Fibroblast of villous mesenchyme (primary cell): ENCODE measurements at regions not wholly inside any gene's neighbourhood (a gene's known extent, or its start where the extent isn't known, plus 50 kb on each side); places are given as distances from the start of the nearest gene placed in this dataset.
"Not testable (repeated sequence)": the region's sequence is repeated elsewhere in the genome, so short reads cannot be mapped to it uniquely, and the experiment has no call there.

Experiments used
- DNase-seq: peaks from one replicate; pipeline ENCODE4 v3.0.0-alpha.2; 2010; ENCODE audit warnings: low read depth
- H3K4me3 ChIP-seq: 2 replicates; pipeline ENCODE4 v1.5.1; 2011; ENCODE audit warnings: low read depth, mild to moderate bottlenecking, low read length
- TF ChIP-seq, protein P1 (sequence below): IDR thresholded peaks from 2 replicates; pipeline ENCODE4 v1.5.1; 2012; ENCODE audit warnings: low read depth, mild to moderate bottlenecking, low read length; ENCODE audit not compliant: insufficient read depth

DNA sequence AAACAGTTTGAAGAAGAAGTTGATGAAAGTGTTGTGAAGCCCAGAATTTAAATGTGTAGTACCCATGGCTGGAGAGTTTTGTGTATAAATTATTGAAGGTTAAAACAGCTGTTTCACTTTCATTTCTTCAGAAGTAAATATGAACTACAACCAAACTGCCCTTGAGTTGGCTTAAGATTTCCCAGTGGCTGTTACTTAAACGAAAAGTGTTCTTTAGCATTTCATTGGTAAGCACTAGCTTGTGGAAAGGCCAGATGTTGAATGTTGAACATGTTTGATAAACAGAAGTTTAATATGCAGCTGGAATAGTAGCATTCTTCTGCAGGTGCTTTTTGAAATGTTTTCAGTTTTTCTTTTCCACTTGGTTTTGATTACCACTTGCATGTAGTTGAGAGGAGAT, 83.2 kb upstream of the TNRC6B start:
- H3K4me3 ChIP-seq, result no peak overlapping the region
- peak; percentile 30 for DNase-seq

DNA sequence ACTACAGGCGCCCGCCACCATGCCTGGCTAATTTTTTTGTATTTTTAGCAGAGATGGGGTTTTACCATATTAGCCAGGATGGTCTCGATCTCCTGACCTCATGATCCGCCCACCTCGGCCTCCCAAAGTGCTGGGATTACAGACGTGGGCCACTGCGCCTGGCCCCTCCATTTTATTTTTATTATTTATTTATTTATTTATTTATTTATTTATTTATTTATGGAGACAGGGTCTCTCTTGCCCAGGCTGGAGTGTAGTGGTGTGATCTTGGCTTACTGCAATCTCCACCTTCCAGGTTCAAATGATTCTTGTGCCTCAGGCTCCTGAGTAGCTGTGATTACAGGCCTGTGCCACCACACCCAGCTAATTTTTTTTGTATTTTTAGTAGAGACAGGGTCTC, 77.8 kb upstream of the TNRC6B start:
- not testable (repeated sequence) for H3K4me3 ChIP-seq, DNase-seq

More for the DNA sequence above, 83.2 kb upstream of the TNRC6B start:
- TF ChIP-seq, protein P1, sequence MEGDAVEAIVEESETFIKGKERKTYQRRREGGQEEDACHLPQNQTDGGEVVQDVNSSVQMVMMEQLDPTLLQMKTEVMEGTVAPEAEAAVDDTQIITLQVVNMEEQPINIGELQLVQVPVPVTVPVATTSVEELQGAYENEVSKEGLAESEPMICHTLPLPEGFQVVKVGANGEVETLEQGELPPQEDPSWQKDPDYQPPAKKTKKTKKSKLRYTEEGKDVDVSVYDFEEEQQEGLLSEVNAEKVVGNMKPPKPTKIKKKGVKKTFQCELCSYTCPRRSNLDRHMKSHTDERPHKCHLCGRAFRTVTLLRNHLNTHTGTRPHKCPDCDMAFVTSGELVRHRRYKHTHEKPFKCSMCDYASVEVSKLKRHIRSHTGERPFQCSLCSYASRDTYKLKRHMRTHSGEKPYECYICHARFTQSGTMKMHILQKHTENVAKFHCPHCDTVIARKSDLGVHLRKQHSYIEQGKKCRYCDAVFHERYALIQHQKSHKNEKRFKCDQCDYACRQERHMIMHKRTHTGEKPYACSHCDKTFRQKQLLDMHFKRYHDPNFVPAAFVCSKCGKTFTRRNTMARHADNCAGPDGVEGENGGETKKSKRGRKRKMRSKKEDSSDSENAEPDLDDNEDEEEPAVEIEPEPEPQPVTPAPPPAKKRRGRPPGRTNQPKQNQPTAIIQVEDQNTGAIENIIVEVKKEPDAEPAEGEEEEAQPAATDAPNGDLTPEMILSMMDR, result no peak

DNA sequence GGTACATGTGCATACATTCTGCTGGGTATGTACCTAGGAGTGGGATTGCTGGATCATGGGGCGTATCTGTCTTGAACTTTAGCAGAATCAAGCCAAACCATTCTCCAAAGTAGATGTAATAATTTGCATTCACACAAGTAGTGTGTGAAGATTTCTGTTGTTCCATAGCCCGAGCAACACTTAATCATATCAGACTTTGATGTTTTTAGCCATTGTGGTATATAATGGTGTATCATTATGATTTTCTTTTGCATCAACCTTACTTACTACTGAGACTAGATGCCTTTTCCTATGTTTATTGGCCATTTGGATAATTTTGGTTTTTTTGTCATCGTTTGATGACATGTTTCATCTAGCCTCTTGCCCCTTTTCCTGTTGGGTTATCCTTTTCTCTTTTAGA, 72.0 kb upstream of the TNRC6B start:
- H3K4me3 ChIP-seq, result no peak overlapping the region
- TF ChIP-seq, protein P1, result no peak
- DNase-seq, result no peak

DNA sequence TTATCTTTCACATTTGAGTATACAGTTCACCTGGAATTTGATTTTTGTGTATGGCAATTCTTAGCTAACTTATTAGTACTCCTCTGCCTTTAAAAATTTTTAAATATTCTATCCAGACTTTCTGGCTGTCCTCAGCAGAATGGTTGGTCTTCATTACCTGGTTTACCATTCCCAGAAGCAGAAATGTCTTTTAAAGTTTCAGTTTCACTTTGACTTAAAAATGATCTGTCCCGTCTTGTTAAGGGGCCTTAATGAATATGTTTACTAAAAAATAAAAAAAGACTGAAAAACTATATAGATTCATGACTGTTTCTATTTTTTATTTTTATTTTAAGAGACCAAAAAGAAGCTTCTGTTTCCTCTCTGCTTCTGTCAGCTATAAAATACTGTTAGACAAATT, 70.5 kb upstream of the TNRC6B start:
- TF ChIP-seq, protein P1, result no peak
- H3K4me3 ChIP-seq, result peak overlapping the region; percentile 36
- peak; percentile 28 for DNase-seq

DNA sequence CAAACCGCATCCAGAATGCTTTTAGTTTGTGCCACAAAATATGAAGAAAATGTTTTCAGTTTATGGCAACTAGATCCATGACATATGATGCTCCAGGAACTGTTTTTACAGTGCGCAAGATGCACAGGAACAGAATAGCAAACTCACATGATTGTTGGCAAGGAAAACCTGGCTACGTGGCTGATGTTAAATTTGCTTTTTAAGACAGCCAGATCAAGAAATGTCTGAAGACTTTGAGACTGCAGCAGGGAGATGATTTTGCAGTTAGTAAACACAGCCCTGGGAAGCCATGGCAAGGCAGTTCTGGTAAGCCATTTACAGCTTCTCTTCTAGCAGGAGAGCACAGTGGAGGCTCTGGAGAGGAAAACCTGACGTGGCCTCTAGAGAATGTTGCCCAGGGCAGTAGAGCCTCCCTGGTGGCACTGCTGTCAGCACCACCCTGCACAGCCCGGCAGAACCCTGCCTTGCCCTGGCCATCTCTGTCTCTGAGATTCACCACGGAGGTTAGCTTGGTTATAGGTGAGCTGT, 69.8 kb upstream of the TNRC6B start:
- H3K4me3 ChIP-seq, result peak overlapping the region; percentile 36
- TF ChIP-seq, protein P1, result no peak
- peak; percentile 58 for DNase-seq

DNA sequence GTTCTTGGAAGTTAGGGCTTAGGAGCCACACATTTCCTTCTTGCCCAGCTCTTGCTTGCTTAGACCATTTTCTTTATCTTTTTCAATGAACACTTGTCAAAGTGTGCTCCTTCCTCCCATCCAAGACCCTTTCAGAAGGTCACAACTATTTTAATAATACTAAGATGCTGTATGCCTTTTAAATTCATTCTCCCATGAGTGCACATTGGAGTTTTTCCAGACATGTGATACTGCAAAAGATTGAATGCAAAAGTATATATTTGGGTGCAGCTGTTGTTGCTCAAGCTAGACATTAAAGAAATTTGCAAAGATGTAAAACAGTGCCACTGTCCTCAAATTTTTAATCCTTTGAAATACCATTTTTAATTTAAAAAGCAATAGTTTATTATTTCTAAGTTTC, 69.3 kb upstream of the TNRC6B start:
- H3K4me3 ChIP-seq, result no peak overlapping the region
- no peak for DNase-seq
- TF ChIP-seq, protein P1, result no peak

DNA sequence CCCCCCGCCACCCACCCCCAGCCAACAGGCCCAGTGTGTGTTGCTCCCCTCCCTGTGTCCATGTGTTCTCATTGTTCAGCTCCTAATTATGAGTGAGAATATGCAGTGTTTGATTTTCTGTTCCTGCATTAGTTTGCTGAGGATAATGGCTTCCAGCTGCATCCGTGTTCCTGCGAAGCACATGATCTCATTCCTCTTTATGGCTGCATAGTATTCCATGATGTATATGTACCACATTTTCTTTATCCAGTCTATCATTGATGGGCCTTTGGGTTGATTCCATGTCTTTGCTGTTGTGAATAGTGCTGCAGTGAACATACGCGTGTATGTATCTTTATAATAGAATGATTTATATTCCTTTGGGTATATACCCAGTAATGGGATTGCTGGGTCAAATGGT, 68.8 kb upstream of the TNRC6B start:
- DNase-seq, H3K4me3 ChIP-seq: not testable (repeated sequence)

DNA sequence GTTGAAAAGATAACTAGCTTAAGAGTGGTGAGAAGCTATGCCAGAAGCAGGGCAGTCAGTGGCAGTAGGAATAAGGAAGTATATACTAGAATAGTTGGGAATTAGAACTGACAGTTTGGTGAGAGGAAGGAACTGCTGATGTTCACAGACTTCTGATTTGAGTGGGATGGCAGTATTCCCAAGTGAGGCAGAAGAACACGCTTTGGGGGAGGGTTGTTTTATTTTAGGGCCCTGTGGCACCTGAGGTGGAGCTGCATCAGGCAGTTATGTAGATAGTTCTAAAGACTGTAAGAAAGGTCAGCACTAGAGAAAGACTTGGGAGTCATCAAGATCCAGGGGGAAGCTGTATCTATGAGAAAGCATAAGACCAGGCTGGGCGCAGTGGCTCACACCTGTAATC, 66.3 kb upstream of the TNRC6B start:
- H3K4me3 ChIP-seq, result no peak overlapping the region
- DNase-seq, result no peak
- TF ChIP-seq, protein P1, result no peak
